Neural progenitor cell (in vitro differentiated cells): ENCODE measurements at regions not wholly inside any gene's neighbourhood (a gene's known extent, or its start where the extent isn't known, plus 50 kb on each side); places are given as distances from the start of the nearest gene placed in this dataset.

Experiments used
- EZH2 ChIP-seq: fragments of 200-600 bp; sonication (generic); IDR thresholded peaks from 2 replicates; pipeline ENCODE4 v1.6.1; 2017; ENCODE audit warnings: antibody characterized with exemption, mild to moderate bottlenecking, moderate library complexity
- EZH2phosphoT487 ChIP-seq: fragments of 200-600 bp; sonication (generic); IDR thresholded peaks from 2 replicates; pipeline ENCODE4 v1.6.1; 2017; ENCODE audit warnings: antibody characterized with exemption
- TF ChIP-seq, protein P1 (sequence below): fragments of 200-600 bp; sonication (generic); IDR thresholded peaks from 2 replicates; pipeline ENCODE4 v1.5.1; 2017; ENCODE audit warnings: antibody characterized with exemption, mild to moderate bottlenecking

DNA sequence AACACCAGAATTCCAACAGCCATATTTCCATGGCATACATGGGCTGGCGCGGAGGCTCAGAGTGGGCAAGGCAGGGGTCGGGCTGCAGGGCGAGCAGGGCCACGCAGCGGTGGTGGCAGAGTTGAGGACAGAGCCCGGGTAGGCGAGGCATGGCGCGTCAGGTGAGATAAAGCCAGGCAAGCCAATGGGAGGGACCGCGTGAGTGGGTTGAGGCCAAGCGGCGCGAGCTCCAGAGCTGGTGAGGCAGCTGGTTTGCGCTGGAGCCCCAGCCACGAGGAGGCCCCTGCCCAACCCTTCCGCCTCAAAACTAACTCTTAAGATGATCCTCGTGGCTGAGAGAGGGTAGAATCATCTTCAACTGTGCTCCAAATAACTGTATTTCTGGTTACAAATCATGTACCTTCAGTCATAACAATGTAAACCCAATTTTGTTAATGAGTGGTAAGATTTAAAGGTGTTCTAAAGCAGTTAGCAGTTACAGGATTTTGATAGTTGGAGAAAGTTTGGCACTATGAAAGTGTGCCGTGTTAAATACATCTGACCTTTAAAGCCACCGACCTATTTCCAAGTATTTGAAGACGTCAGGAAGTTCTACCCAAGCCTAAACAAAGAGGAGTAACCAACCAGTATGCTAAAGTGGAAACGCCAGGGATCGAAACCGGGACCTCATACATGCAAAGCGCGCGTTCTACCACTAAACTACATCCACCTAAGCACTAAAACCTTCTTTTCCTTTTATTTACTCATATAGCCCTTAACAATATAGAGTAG is 107.9 kb downstream of the GPX5 start:
- TF ChIP-seq, protein P1, sequence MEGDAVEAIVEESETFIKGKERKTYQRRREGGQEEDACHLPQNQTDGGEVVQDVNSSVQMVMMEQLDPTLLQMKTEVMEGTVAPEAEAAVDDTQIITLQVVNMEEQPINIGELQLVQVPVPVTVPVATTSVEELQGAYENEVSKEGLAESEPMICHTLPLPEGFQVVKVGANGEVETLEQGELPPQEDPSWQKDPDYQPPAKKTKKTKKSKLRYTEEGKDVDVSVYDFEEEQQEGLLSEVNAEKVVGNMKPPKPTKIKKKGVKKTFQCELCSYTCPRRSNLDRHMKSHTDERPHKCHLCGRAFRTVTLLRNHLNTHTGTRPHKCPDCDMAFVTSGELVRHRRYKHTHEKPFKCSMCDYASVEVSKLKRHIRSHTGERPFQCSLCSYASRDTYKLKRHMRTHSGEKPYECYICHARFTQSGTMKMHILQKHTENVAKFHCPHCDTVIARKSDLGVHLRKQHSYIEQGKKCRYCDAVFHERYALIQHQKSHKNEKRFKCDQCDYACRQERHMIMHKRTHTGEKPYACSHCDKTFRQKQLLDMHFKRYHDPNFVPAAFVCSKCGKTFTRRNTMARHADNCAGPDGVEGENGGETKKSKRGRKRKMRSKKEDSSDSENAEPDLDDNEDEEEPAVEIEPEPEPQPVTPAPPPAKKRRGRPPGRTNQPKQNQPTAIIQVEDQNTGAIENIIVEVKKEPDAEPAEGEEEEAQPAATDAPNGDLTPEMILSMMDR, result no peak
- TF ChIP-seq EZH2phosphoT487 (no peak), EZH2 (no peak)
